ENCODE measurements at regions not wholly inside any gene's neighbourhood (a gene's known extent, or its start where the extent isn't known, plus 50 kb on each side); places are given as distances from the start of the nearest gene placed in this dataset.

GRCh38 chr3:106518516-106518915, 649.7 kb upstream of the CBLB start:
- ATAC-seq (ENCODE audit: insufficient read depth, low read depth), result no peak
- H4K20me1 ChIP-seq (ENCODE audit: insufficient read depth, low read length), result no peaks in the 10 kb centered on the region
- H3K9me3 ChIP-seq (ENCODE audit: insufficient read depth, low read length, severe bottlenecking), result no peaks in the 10 kb centered on the region
- H2AFZ ChIP-seq (ENCODE audit: low read depth, low read length), result no peak overlapping the region
- no peaks in the 10 kb centered on the region for H3K79me2 ChIP-seq (ENCODE audit: insufficient read depth, low read length)
- H3K4me3 ChIP-seq (ENCODE audit: low read depth in 1 of 2, low read length in 2 of 2), result no peak overlapping the region
- H3K4me2 ChIP-seq (ENCODE audit: insufficient read depth, low read length), result no peak overlapping the region
- no peak overlapping the region for H3K9ac ChIP-seq (ENCODE audit: low read depth, low read length)
- no peak overlapping the region for H3K27ac ChIP-seq (ENCODE audit: low read length)
- no peaks in the 10 kb centered on the region for H3K4me1 ChIP-seq (ENCODE audit: insufficient read depth, low read length)
- TF ChIP-seq, protein P1, sequence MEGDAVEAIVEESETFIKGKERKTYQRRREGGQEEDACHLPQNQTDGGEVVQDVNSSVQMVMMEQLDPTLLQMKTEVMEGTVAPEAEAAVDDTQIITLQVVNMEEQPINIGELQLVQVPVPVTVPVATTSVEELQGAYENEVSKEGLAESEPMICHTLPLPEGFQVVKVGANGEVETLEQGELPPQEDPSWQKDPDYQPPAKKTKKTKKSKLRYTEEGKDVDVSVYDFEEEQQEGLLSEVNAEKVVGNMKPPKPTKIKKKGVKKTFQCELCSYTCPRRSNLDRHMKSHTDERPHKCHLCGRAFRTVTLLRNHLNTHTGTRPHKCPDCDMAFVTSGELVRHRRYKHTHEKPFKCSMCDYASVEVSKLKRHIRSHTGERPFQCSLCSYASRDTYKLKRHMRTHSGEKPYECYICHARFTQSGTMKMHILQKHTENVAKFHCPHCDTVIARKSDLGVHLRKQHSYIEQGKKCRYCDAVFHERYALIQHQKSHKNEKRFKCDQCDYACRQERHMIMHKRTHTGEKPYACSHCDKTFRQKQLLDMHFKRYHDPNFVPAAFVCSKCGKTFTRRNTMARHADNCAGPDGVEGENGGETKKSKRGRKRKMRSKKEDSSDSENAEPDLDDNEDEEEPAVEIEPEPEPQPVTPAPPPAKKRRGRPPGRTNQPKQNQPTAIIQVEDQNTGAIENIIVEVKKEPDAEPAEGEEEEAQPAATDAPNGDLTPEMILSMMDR (IDR thresholded peaks at IDR 0.05; ENCODE audit: borderline replicate concordance, extremely low read depth, low read length, poor library complexity, severe bottlenecking), result no peak
- TF ChIP-seq EZH2 (IDR thresholded peaks at IDR 0.05; ENCODE audit: borderline replicate concordance, low read depth, low read length, severe bottlenecking), result no peak
- no peaks in the 10 kb centered on the region for H3K27me3 ChIP-seq (ENCODE audit: insufficient read depth, low read length, poor library complexity)
- no peaks in the 10 kb centered on the region for H3K36me3 ChIP-seq (ENCODE audit: insufficient read depth, low read length)
- DNase-seq, result no peak

- H3K27ac ChIP-seq (ENCODE audit: low read length), result no peak overlapping the region
- no peak for DNase-seq
- no peaks in the 10 kb centered on the region for H3K9me3 ChIP-seq (ENCODE audit: insufficient read depth, low read length, severe bottlenecking)
- no peaks in the 10 kb centered on the region for H3K4me1 ChIP-seq (ENCODE audit: insufficient read depth, low read length)
- no peaks in the 10 kb centered on the region for H3K27me3 ChIP-seq (ENCODE audit: insufficient read depth, low read length, poor library complexity)
- no peak overlapping the region for H3K4me3 ChIP-seq (ENCODE audit: low read depth in 1 of 2, low read length in 2 of 2)
- H3K36me3 ChIP-seq (ENCODE audit: insufficient read depth, low read length), result no peaks in the 10 kb centered on the region
- no peak overlapping the region for H3K9ac ChIP-seq (ENCODE audit: low read depth, low read length)
- H3K79me2 ChIP-seq (ENCODE audit: insufficient read depth, low read length), result no peaks in the 10 kb centered on the region
- no peak for ATAC-seq (ENCODE audit: insufficient read depth, low read depth)
- no peak overlapping the region for H2AFZ ChIP-seq (ENCODE audit: low read depth, low read length)
- no peak overlapping the region for H3K4me2 ChIP-seq (ENCODE audit: insufficient read depth, low read length)
- H4K20me1 ChIP-seq (ENCODE audit: insufficient read depth, low read length), result no peaks in the 10 kb centered on the region
- TF ChIP-seq, protein P1 (IDR thresholded peaks at IDR 0.05; ENCODE audit: borderline replicate concordance, extremely low read depth, low read length, poor library complexity, severe bottlenecking), result no peak
- TF ChIP-seq EZH2 (IDR thresholded peaks at IDR 0.05; ENCODE audit: borderline replicate concordance, low read depth, low read length, severe bottlenecking), result no peak
These were observed 653.6 kb upstream of the CBLB start for GRCh38 chr3:106522397-106522796.

- no peaks in the 10 kb centered on the region for H4K20me1 ChIP-seq (ENCODE audit: insufficient read depth, low read length)
- no peak overlapping the region for H3K4me3 ChIP-seq (ENCODE audit: low read depth in 1 of 2, low read length in 2 of 2)
- no peaks in the 10 kb centered on the region for H3K36me3 ChIP-seq (ENCODE audit: insufficient read depth, low read length)
- no peaks in the 10 kb centered on the region for H3K4me1 ChIP-seq (ENCODE audit: insufficient read depth, low read length)
- H3K9ac ChIP-seq (ENCODE audit: low read depth, low read length), result no peak overlapping the region
- H3K9me3 ChIP-seq (ENCODE audit: insufficient read depth, low read length, severe bottlenecking), result no peaks in the 10 kb centered on the region
- no peak for DNase-seq
- H3K27ac ChIP-seq (ENCODE audit: low read length), result no peak overlapping the region
- H3K79me2 ChIP-seq (ENCODE audit: insufficient read depth, low read length), result no peaks in the 10 kb centered on the region
- no peak overlapping the region for H3K4me2 ChIP-seq (ENCODE audit: insufficient read depth, low read length)
- TF ChIP-seq, protein P1 (IDR thresholded peaks at IDR 0.05; ENCODE audit: borderline replicate concordance, extremely low read depth, low read length, poor library complexity, severe bottlenecking), result no peak
- no peak for TF ChIP-seq EZH2 (IDR thresholded peaks at IDR 0.05; ENCODE audit: borderline replicate concordance, low read depth, low read length, severe bottlenecking)
- no peaks in the 10 kb centered on the region for H3K27me3 ChIP-seq (ENCODE audit: insufficient read depth, low read length, poor library complexity)
- ATAC-seq (ENCODE audit: insufficient read depth, low read depth), result no peak
- no peak overlapping the region for H2AFZ ChIP-seq (ENCODE audit: low read depth, low read length)
These were observed 660.1 kb upstream of the CBLB start for GRCh38 chr3:106528932-106529331.

DNA sequence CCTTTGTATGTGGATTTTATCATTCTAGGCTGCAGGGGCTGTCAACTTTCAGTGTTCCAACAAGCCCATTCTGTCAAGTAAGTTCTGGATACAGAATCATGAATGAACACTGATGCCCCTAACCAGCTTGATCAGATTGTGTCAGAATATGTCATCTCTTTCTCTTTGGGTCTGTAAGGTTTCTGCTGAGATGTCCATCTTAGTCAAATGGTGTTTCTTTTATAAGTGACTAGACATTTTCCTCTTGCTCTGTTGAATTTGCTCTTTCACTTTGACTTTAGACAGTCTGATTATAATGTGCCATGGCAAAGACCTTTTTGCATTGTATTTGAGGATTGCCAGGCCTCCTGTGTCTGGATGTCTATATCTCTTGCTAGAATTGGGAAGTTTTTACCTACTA, 660.9 kb upstream of the CBLB start:
- Histone ChIP-seq H3K4me3 (ENCODE audit: low read depth in 1 of 2, low read length in 2 of 2) (no peak overlapping the region), H3K27me3 (ENCODE audit: insufficient read depth, low read length, poor library complexity) (no peaks in the 10 kb centered on the region), H4K20me1 (ENCODE audit: insufficient read depth, low read length) (no peaks in the 10 kb centered on the region), H3K4me1 (ENCODE audit: insufficient read depth, low read length) (no peaks in the 10 kb centered on the region), H3K9me3 (ENCODE audit: insufficient read depth, low read length, severe bottlenecking) (no peaks in the 10 kb centered on the region), H2AFZ (ENCODE audit: low read depth, low read length) (no peak overlapping the region), H3K36me3 (ENCODE audit: insufficient read depth, low read length) (no peaks in the 10 kb centered on the region), H3K4me2 (ENCODE audit: insufficient read depth, low read length) (no peak overlapping the region), H3K79me2 (ENCODE audit: insufficient read depth, low read length) (no peaks in the 10 kb centered on the region), H3K27ac (ENCODE audit: low read length) (no peak overlapping the region), H3K9ac (ENCODE audit: low read depth, low read length) (no peak overlapping the region)
- no peak for DNase-seq
- ATAC-seq (ENCODE audit: insufficient read depth, low read depth), result no peak
- TF ChIP-seq, protein P1 (IDR thresholded peaks at IDR 0.05; ENCODE audit: borderline replicate concordance, extremely low read depth, low read length, poor library complexity, severe bottlenecking), result no peak
- no peak for TF ChIP-seq EZH2 (IDR thresholded peaks at IDR 0.05; ENCODE audit: borderline replicate concordance, low read depth, low read length, severe bottlenecking)
